Kidney (tissue), 13 donors: ENCODE measurements at regions not wholly inside any gene's neighbourhood (a gene's known extent, or its start where the extent isn't known, plus 50 kb on each side); places are given as distances from the start of the nearest gene placed in this dataset.

Source experiments
- DNase-seq, 5 donors: peaks; one replicate each; pipeline ENCODE4 v3.0.0-alpha.2; 2013 to 2020
- FAIRE-seq: peaks from 2 replicates; lab custom pipeline; 2012; peaks lifted over from hg19 to GRCh38; lab: Jason Lieb, UNC
- H3K27ac ChIP-seq, 2 donors: one replicate each; pipeline ENCODE4 v1.7.0; 2013; ENCODE audit warnings: low read depth in 2 of 2, low read length in 2 of 2, inconsistent platforms in 1 of 2
- H3K27me3 ChIP-seq: one replicate; pipeline ENCODE4 v1.7.1; 2013; ENCODE audit warnings: low read length, inconsistent platforms; ENCODE audit not compliant: control insufficient read depth, insufficient read depth
- H3K36me3 ChIP-seq, 3 donors: one replicate each; pipeline versions ENCODE4 v1.7.0 to v1.7.1; 2013; ENCODE audit warnings: low read length in 3 of 3, control low read depth in 1 of 3, inconsistent platforms in 1 of 3; ENCODE audit not compliant: insufficient read depth in 3 of 3, control insufficient read depth in 2 of 3
- H3K4me1 ChIP-seq, 3 donors: one replicate each; pipeline versions ENCODE4 v1.7.0 to v1.7.1; 2013; ENCODE audit warnings: low read length in 3 of 3, inconsistent platforms in 1 of 3, low read depth in 1 of 3; ENCODE audit not compliant: control insufficient read depth in 2 of 3, insufficient read depth in 2 of 3
- H3K4me3 ChIP-seq, 3 donors: one replicate each; pipeline versions ENCODE4 v1.7.0 to v1.8.1; 2013; ENCODE audit warnings: low read length in 3 of 3, control low read depth in 1 of 3, inconsistent platforms in 1 of 3
- H3K9ac ChIP-seq, 3 donors: one replicate each; pipeline versions ENCODE4 v1.7.0 to v1.7.1; 2013; ENCODE audit warnings: low read length in 3 of 3, control low read depth in 1 of 3, inconsistent platforms in 1 of 3
- H3K9me3 ChIP-seq, 3 donors: one replicate each; pipeline versions ENCODE4 v1.7.0 to v1.7.1; 2013; ENCODE audit warnings: low read length in 3 of 3, control low read depth in 1 of 3, inconsistent platforms in 1 of 3; ENCODE audit not compliant: control insufficient read depth in 2 of 3, insufficient read depth in 1 of 3
- CTCF ChIP-seq: IDR thresholded peaks from 3 replicates; pipeline ENCODE4 v1.5.1; 2012; ENCODE audit warnings: mild to moderate bottlenecking, moderate library complexity, borderline replicate concordance; ENCODE audit not compliant: insufficient read depth; ENCODE audit errors: extremely low read depth
- intact Hi-C: fragments of 100-400 bp; cut with DNase I; formaldehyde crosslinking; loops from one replicate; pipeline ENCODE4 v1.11.1; 2022
- donor health status: control.
- donor health status: control.
- donor health status: control.
- donor health status: control.
- donor health status: control.
- donor health status: DM: yes; HTN: yes; CAD: no.
- donor health status: Normal renal cell carcinoma (clear cell type).

GRCh38 chr3:64761729-64762128, 73.9 kb upstream of the ADAMTS9 start:
- intact Hi-C loops: no loop called here
- H3K4me1 ChIP-seq: no peaks in the 10 kb centered on the region
- no peak overlapping the region for H3K27ac ChIP-seq
- no peak for DNase-seq
- H3K27me3 ChIP-seq: no peaks in the 10 kb centered on the region
- no peak for TF ChIP-seq CTCF
- H3K4me3 ChIP-seq: no peak overlapping the region
- H3K36me3 ChIP-seq: no peaks in the 10 kb centered on the region
- no peaks in the 10 kb centered on the region for H3K9me3 ChIP-seq
- no peak for FAIRE-seq
- no peak overlapping the region for H3K9ac ChIP-seq

GRCh38 chr3:64760258-64760657, 72.5 kb upstream of the ADAMTS9 start:
- Histone ChIP-seq H3K4me1 (no peaks in the 10 kb centered on the region), H3K9me3 (no peaks in the 10 kb centered on the region), H3K9ac (no peak overlapping the region), H3K27me3 (no peaks in the 10 kb centered on the region), H3K27ac (no peak overlapping the region), H3K36me3 (no peaks in the 10 kb centered on the region), H3K4me3 (no peak overlapping the region)
- no peak for DNase-seq
- no peak for FAIRE-seq
- intact Hi-C loops: no loop called here
- no peak for TF ChIP-seq CTCF

GRCh38 chr3:64759811-64760210, 72.0 kb upstream of the ADAMTS9 start:
- H3K36me3 ChIP-seq: no peaks in the 10 kb centered on the region
- H3K9ac ChIP-seq: no peak overlapping the region
- no peak for DNase-seq
- H3K4me3 ChIP-seq: no peak overlapping the region
- no peaks in the 10 kb centered on the region for H3K27me3 ChIP-seq
- no peaks in the 10 kb centered on the region for H3K9me3 ChIP-seq
- TF ChIP-seq CTCF: no peak
- H3K4me1 ChIP-seq: no peaks in the 10 kb centered on the region
- FAIRE-seq: no peak
- intact Hi-C loops: no loop called here
- H3K27ac ChIP-seq: no peak overlapping the region

- FAIRE-seq (no peak), DNase-seq (no peak)
- peaks cover 0 to 9% (median 0%) of the 10 kb centered on the region in 3 donors for H3K9me3 ChIP-seq
- no peaks in the 10 kb centered on the region for H3K4me1 ChIP-seq
- intact Hi-C loops: no loop called here
- no peak for TF ChIP-seq CTCF
- no peak overlapping the region for H3K4me3 ChIP-seq
- no peak overlapping the region for H3K9ac ChIP-seq
- no peaks in the 10 kb centered on the region for H3K27me3 ChIP-seq
- H3K27ac ChIP-seq: no peak overlapping the region
- peaks cover 0 to 4% (median 3%) of the 10 kb centered on the region in 3 donors for H3K36me3 ChIP-seq
Observed at GRCh38 chr3:64756398-64756986, 68.7 kb upstream of the ADAMTS9 start.
